ENCODE measurements at regions not wholly inside any gene's neighbourhood (a gene's known extent, or its start where the extent isn't known, plus 50 kb on each side); places are given as distances from the start of the nearest gene placed in this dataset.

DNA sequence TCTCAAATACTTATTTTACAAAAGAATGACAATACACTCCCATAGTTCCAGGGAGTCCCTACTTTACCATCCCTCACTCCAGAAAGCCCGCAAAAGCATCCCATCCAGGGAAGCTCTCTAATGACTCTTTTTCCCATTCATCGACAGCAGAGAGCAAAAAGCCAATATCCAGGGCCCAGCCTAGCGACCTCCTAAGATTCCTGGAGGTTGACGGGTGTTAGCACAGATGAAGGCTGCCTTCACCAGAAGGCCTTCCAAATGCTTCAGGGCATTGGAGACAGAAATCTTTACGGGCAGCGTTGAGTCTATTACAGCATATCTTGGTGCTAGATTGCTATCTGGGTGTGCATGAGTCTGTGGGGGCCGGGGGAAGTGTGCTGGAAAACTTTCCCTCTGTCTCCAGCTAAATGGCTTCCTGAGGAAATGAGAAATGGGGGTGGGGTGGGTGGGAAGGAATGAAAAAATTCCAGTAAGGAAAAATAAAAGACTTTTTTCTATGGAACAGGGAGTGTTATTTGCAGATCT, 136.6 kb downstream of the PROX1 start:
- no peaks in the 10 kb centered on the region for H3K9me3 ChIP-seq (ENCODE audit: control insufficient read depth, low read depth, low read length)
- H3K79me2 ChIP-seq (ENCODE audit: control insufficient read depth, insufficient read depth, low read length): no peaks in the 10 kb centered on the region
- H3K36me3 ChIP-seq (ENCODE audit: control insufficient read depth in 2 of 2, extremely low read depth in 1 of 2, insufficient read depth in 2 of 2, low read length in 2 of 2): no peaks in the 10 kb centered on the region
- H3K4me2 ChIP-seq (ENCODE audit: control insufficient read depth, extremely low read depth, insufficient read depth, low read depth, low read length): no peak overlapping the region
- no peaks in the 10 kb centered on the region for H3K4me1 ChIP-seq (ENCODE audit: control insufficient read depth, extremely low read depth, insufficient read depth, low read length)
- no peak overlapping the region for H3K4me3 ChIP-seq (ENCODE audit: control insufficient read depth in 2 of 3, extremely low read depth in 1 of 3, insufficient read depth in 2 of 3, low read depth in 1 of 3, low read length in 3 of 3)
- no peaks in the 10 kb centered on the region for H3K9me1 ChIP-seq (ENCODE audit: control insufficient read depth, extremely low read depth, insufficient read depth, low read length)
- dilution Hi-C loops (cut with MboI; ENCODE audit: extremely low pct_ligation_motif_present, low sequenced_read_pairs): loop anchor here (10.0 kb wide), 1 partner anchor 750 kb away; no protein-coding TSS in a partner anchor
- no peaks in the 10 kb centered on the region for H3K27me3 ChIP-seq (ENCODE audit: control insufficient read depth, extremely low read depth, insufficient read depth, low read length)
- no peaks in the 10 kb centered on the region for H4K20me1 ChIP-seq (ENCODE audit: control insufficient read depth, extremely low read depth, insufficient read depth, low read length)
- H3K27ac ChIP-seq (ENCODE audit: control insufficient read depth, insufficient read depth, low read length): no peak overlapping the region
- FAIRE-seq (no peak), DNase-seq (ENCODE audit: low read depth, low spot score) (no peak)
- H2AFZ ChIP-seq (ENCODE audit: control insufficient read depth, low read length): no peak overlapping the region
- no peak for TF ChIP-seq EZH2 (IDR thresholded peaks at IDR 0.05; ENCODE audit: low read length)
- TF ChIP-seq, protein P1, sequence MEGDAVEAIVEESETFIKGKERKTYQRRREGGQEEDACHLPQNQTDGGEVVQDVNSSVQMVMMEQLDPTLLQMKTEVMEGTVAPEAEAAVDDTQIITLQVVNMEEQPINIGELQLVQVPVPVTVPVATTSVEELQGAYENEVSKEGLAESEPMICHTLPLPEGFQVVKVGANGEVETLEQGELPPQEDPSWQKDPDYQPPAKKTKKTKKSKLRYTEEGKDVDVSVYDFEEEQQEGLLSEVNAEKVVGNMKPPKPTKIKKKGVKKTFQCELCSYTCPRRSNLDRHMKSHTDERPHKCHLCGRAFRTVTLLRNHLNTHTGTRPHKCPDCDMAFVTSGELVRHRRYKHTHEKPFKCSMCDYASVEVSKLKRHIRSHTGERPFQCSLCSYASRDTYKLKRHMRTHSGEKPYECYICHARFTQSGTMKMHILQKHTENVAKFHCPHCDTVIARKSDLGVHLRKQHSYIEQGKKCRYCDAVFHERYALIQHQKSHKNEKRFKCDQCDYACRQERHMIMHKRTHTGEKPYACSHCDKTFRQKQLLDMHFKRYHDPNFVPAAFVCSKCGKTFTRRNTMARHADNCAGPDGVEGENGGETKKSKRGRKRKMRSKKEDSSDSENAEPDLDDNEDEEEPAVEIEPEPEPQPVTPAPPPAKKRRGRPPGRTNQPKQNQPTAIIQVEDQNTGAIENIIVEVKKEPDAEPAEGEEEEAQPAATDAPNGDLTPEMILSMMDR (optimal IDR thresholded peaks at IDR 0.05 in 1 of 3, IDR thresholded peaks at IDR 0.05 in 1 of 3, conservative IDR thresholded peaks at IDR 0.05 in 1 of 3; ENCODE audit: extremely low read depth in 1 of 3, insufficient read depth in 2 of 3, low read length in 3 of 3): no peak
- H3K9ac ChIP-seq (ENCODE audit: control insufficient read depth, extremely low read depth, insufficient read depth, low read length): no peak overlapping the region

GRCh38 chr1:214124915-214125314, 137.1 kb downstream of the PROX1 start:
- dilution Hi-C loops (cut with MboI; ENCODE audit: extremely low pct_ligation_motif_present, low sequenced_read_pairs): loop anchor here (10.0 kb wide), 1 partner anchor 750 kb away; no protein-coding TSS in a partner anchor
- Histone ChIP-seq H3K27ac (ENCODE audit: control insufficient read depth, insufficient read depth, low read length) (no peak overlapping the region), H3K4me1 (ENCODE audit: control insufficient read depth, extremely low read depth, insufficient read depth, low read length) (no peaks in the 10 kb centered on the region), H4K20me1 (ENCODE audit: control insufficient read depth, extremely low read depth, insufficient read depth, low read length) (no peaks in the 10 kb centered on the region), H3K36me3 (ENCODE audit: control insufficient read depth in 2 of 2, extremely low read depth in 1 of 2, insufficient read depth in 2 of 2, low read length in 2 of 2) (no peaks in the 10 kb centered on the region), H2AFZ (ENCODE audit: control insufficient read depth, low read length) (no peak overlapping the region), H3K9me3 (ENCODE audit: control insufficient read depth, low read depth, low read length) (no peaks in the 10 kb centered on the region), H3K27me3 (ENCODE audit: control insufficient read depth, extremely low read depth, insufficient read depth, low read length) (no peaks in the 10 kb centered on the region), H3K4me3 (ENCODE audit: control insufficient read depth in 2 of 3, extremely low read depth in 1 of 3, insufficient read depth in 2 of 3, low read depth in 1 of 3, low read length in 3 of 3) (no peak overlapping the region), H3K79me2 (ENCODE audit: control insufficient read depth, insufficient read depth, low read length) (no peaks in the 10 kb centered on the region), H3K9ac (ENCODE audit: control insufficient read depth, extremely low read depth, insufficient read depth, low read length) (no peak overlapping the region), H3K4me2 (ENCODE audit: control insufficient read depth, extremely low read depth, insufficient read depth, low read depth, low read length) (no peak overlapping the region), H3K9me1 (ENCODE audit: control insufficient read depth, extremely low read depth, insufficient read depth, low read length) (no peaks in the 10 kb centered on the region)
- DNase-seq (ENCODE audit: low read depth, low spot score) (no peak), FAIRE-seq (no peak)
- TF ChIP-seq EZH2 (IDR thresholded peaks at IDR 0.05; ENCODE audit: low read length): no peak
- TF ChIP-seq, protein P1 (optimal IDR thresholded peaks at IDR 0.05 in 1 of 3, IDR thresholded peaks at IDR 0.05 in 1 of 3, conservative IDR thresholded peaks at IDR 0.05 in 1 of 3; ENCODE audit: extremely low read depth in 1 of 3, insufficient read depth in 2 of 3, low read length in 3 of 3): no peak

All from keratinocyte (primary cell).